SU-DHL-6 (cell line): ENCODE measurements at regions not wholly inside any gene's neighbourhood (a gene's known extent, or its start where the extent isn't known, plus 50 kb on each side); places are given as distances from the start of the nearest gene placed in this dataset.

Experiments used
- H2AFZ ChIP-seq: fragments of 200-600 bp; sonication (generic); 2 replicates; pipeline ENCODE4 v1.6.1; 2014; ENCODE audit warnings: low read depth, mild to moderate bottlenecking, moderate library complexity, mixed read lengths, antibody characterized with exemption, low read length; ENCODE audit not compliant: severe bottlenecking
- H3F3A ChIP-seq: fragments of 200-600 bp; shearing (Covaris generic); 2 replicates; pipeline ENCODE4 v1.6.0; 2016; ENCODE audit warnings: antibody characterized with exemption, mild to moderate bottlenecking; ENCODE audit not compliant: insufficient read depth
- H3K27ac ChIP-seq: fragments of 200-600 bp; sonication (generic); 2 replicates; pipeline ENCODE4 v1.5.1; 2016; ENCODE audit warnings: low read depth, mild to moderate bottlenecking, low read length, moderate library complexity, mixed read lengths
- H3K27me3 ChIP-seq: fragments of 200-600 bp; sonication (generic), shearing (Covaris generic); 2 replicates; pipeline ENCODE4 v1.6.0; 2014; ENCODE audit warnings: mild to moderate bottlenecking, low read length
- H3K36me3 ChIP-seq: fragments of 200-600 bp; sonication (generic); 2 replicates; pipeline ENCODE4 v1.6.1; 2014; ENCODE audit warnings: mild to moderate bottlenecking, low read length, mixed read lengths
- H3K4me2 ChIP-seq: fragments of 300-600, 200-600 bp; shearing (Covaris generic), sonication (generic); 2 replicates; pipeline ENCODE4 v1.6.0; 2014; ENCODE audit warnings: low read length, low read depth, mild to moderate bottlenecking; ENCODE audit not compliant: poor library complexity, severe bottlenecking
- H3K4me3 ChIP-seq: fragments of 200-600 bp; sonication (generic); 2 replicates; pipeline ENCODE4 v1.5.1; 2014; ENCODE audit warnings: antibody characterized with exemption, low read length, mild to moderate bottlenecking, mixed read lengths; ENCODE audit not compliant: insufficient read depth, poor library complexity, severe bottlenecking
- H3K79me2 ChIP-seq: fragments of 200-600 bp; sonication (generic); 2 replicates; pipeline ENCODE4 v1.6.1; 2014; ENCODE audit warnings: mild to moderate bottlenecking, low read length, moderate library complexity; ENCODE audit not compliant: insufficient read depth
- H3K9ac ChIP-seq: fragments of 200-600 bp; sonication (generic); 2 replicates; pipeline ENCODE4 v1.7.0; 2014; ENCODE audit warnings: mild to moderate bottlenecking, low read length
- H3K9me2 ChIP-seq: fragments of 200-600 bp; sonication (generic); replicated peaks from 2 replicates; pipeline ENCODE4 v1.6.1; 2014; ENCODE audit warnings: low read length; ENCODE audit not compliant: insufficient read depth
- H3K9me3 ChIP-seq: fragments of 200-600 bp; sonication (generic); 2 replicates; pipeline ENCODE4 v1.6.1; 2014; ENCODE audit warnings: low read length, mixed read lengths; ENCODE audit not compliant: insufficient read depth
- H4K20me1 ChIP-seq: fragments of 200-600 bp; sonication (generic); 2 replicates; pipeline ENCODE4 v1.6.1; 2014; ENCODE audit warnings: low read depth, mild to moderate bottlenecking, antibody characterized with exemption, low read length, moderate library complexity, mixed read lengths
- CTCF ChIP-seq: fragments of 200-600 bp; sonication (generic); IDR thresholded peaks from one replicate; pipeline ENCODE4 v1.5.1; 2017; ENCODE audit warnings: antibody characterized with exemption, mild to moderate bottlenecking, low read length, moderate library complexity; ENCODE audit not compliant: insufficient read depth, poor library complexity, severe bottlenecking
- EZH2phosphoT487 ChIP-seq: fragments of 200-600 bp; sonication (generic), shearing (Covaris generic); conservative IDR thresholded peaks from 2 replicates; pipeline ENCODE4 v1.6.1; 2018; ENCODE audit warnings: mild to moderate bottlenecking, antibody characterized with exemption, low read length, moderate library complexity, mixed read lengths

- no peaks in the 10 kb centered on the region for H3K9me2 ChIP-seq
- TF ChIP-seq CTCF (no peak), EZH2phosphoT487 (no peak)
- H3K4me3 ChIP-seq, result no peak overlapping the region
- no peaks in the 10 kb centered on the region for H4K20me1 ChIP-seq
- no peaks in the 10 kb centered on the region for H3F3A ChIP-seq
- H3K9ac ChIP-seq, result no peak overlapping the region
- H3K27me3 ChIP-seq, result no peaks in the 10 kb centered on the region
- no peaks in the 10 kb centered on the region for H3K79me2 ChIP-seq
- H3K27ac ChIP-seq, result no peak overlapping the region
- H2AFZ ChIP-seq, result no peak overlapping the region
- no peaks in the 10 kb centered on the region for H3K9me3 ChIP-seq
- H3K4me2 ChIP-seq, result no peak overlapping the region
- no peaks in the 10 kb centered on the region for H3K36me3 ChIP-seq
Measured at GRCh38 chr10:23675585-23675984, 236.7 kb downstream of the OTUD1 start.

GRCh38 chr10:23676296-23676695 lies 237.4 kb downstream of the OTUD1 start:
- H3K4me2 ChIP-seq, result no peak overlapping the region
- no peaks in the 10 kb centered on the region for H3K36me3 ChIP-seq
- no peak for TF ChIP-seq EZH2phosphoT487
- no peak for TF ChIP-seq CTCF
- no peak overlapping the region for H2AFZ ChIP-seq
- H3F3A ChIP-seq, result no peaks in the 10 kb centered on the region
- no peak overlapping the region for H3K9ac ChIP-seq
- H3K9me3 ChIP-seq, result no peaks in the 10 kb centered on the region
- H3K79me2 ChIP-seq, result no peaks in the 10 kb centered on the region
- H3K27ac ChIP-seq, result no peak overlapping the region
- no peaks in the 10 kb centered on the region for H3K9me2 ChIP-seq
- H4K20me1 ChIP-seq, result no peaks in the 10 kb centered on the region
- no peak overlapping the region for H3K4me3 ChIP-seq
- H3K27me3 ChIP-seq, result no peaks in the 10 kb centered on the region

GRCh38 chr10:23686722-23687121 lies 247.8 kb downstream of the OTUD1 start:
- Histone ChIP-seq H3K27ac (no peak overlapping the region), H3K9ac (no peak overlapping the region), H3K79me2 (no peaks in the 10 kb centered on the region), H3K4me3 (no peak overlapping the region), H3K9me3 (no peaks in the 10 kb centered on the region), H2AFZ (no peak overlapping the region), H3K27me3 (no peaks in the 10 kb centered on the region), H3K9me2 (no peaks in the 10 kb centered on the region), H3K4me2 (no peak overlapping the region), H4K20me1 (no peaks in the 10 kb centered on the region), H3F3A (no peaks in the 10 kb centered on the region), H3K36me3 (no peaks in the 10 kb centered on the region)
- TF ChIP-seq CTCF (no peak), EZH2phosphoT487 (no peak)
